ENCODE measurements at regions not wholly inside any gene's neighbourhood (a gene's known extent, or its start where the extent isn't known, plus 50 kb on each side); places are given as distances from the start of the nearest gene placed in this dataset.

- peak; percentile 67 for DNase-seq (ENCODE audit: low spot score)
- in situ Hi-C loops (cut with HindIII; ENCODE audit: low sequenced_read_pairs) = no loop called here
These were observed 598.0 kb downstream of the EFNB2 start for GRCh38 chr13:105937451-105937850.

DNA sequence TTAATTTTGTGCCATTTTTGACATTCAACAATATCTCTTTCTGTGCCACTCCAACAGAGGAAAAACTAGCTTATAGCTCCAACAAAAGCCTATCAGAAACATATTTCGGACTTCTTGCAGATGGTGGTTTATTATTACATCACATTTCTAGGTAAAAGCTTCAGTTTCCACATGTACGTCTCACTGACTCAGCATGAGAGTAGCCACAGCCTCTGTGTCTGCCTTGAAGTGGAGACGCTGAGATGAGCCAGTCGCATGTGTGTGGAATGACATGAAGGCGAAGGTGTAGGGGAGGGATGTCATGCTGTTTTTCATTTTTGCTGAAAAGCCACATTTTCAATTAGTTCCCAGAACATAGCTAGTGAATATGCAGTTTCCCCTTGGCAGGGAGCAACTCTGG lies 598.6 kb downstream of the EFNB2 start:
- in situ Hi-C loops (cut with HindIII; ENCODE audit: low sequenced_read_pairs) = no loop called here
- no peak for DNase-seq (ENCODE audit: low spot score)

GRCh38 chr13:105929505-105929904 lies 606.0 kb downstream of the EFNB2 start:
- in situ Hi-C loops (cut with HindIII; ENCODE audit: low sequenced_read_pairs) = no loop called here
- DNase-seq (ENCODE audit: low spot score) = no peak

DNA sequence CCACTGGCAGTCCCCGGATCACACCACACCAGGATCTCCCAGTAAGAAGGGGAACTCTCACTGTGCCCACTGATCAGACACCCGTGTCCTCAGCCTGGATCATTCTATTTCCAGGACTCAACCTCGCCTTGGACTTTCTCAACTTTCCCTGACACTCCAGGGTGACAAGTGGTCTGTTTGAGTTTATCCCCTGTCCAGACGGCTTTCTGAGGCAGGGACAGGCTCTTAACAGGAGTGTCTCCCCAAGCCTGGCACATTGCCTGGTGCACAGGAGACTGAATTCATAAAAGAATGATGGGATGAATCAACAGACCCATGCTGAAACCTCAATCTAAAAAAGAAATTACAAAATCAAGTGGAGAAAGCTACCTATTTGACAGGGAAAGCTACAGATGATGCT lies 606.6 kb downstream of the EFNB2 start:
- DNase-seq (ENCODE audit: low spot score) = no peak
- in situ Hi-C loops (cut with HindIII; ENCODE audit: low sequenced_read_pairs) = no loop called here

GRCh38 chr13:105928048-105928447 lies 607.4 kb downstream of the EFNB2 start:
- DNase-seq (ENCODE audit: low spot score) = no peak
- in situ Hi-C loops (cut with HindIII; ENCODE audit: low sequenced_read_pairs) = no loop called here

DNA sequence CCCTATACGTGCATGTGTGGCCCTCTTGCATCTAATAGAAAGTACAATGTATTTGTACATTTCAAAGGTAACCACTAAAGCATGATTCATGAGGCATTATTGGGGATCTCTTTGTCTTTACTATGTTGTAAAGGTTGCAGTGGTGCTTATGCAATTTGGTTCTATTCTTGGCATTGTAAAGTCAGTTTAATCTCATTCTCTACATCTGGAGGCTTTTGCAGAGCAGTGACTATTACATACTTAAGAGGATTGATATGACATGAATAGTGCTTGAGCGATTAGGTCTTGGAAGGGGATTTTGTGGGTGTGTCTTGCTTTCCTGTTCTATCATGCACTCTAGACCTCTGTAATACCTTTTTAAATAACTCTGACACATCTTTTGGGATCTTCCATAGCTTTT lies 610.0 kb downstream of the EFNB2 start:
- no peak for DNase-seq (ENCODE audit: low spot score)
- in situ Hi-C loops (cut with HindIII; ENCODE audit: low sequenced_read_pairs) = no loop called here

DNA sequence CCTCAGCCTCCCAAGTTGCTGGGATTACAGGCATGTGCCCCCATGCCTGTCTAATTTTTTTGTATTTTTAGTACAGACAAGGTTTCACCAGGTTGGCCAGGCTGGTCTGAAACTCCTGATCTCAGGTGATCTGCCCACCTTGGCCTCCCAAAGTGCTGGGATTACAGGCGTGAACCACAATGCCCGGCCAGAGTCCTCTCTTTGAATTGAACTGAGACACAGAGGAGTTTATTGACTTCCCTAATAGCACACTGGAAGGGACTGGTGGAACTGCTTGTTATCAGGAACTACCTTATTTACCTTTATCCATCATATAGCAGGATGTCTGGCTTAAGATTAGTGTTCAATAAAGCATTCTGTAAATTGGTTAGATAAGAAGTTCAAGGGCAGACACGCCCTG lies 613.8 kb downstream of the EFNB2 start:
- in situ Hi-C loops (cut with HindIII; ENCODE audit: low sequenced_read_pairs) = no loop called here
- DNase-seq (ENCODE audit: low spot score) = no peak

GRCh38 chr13:105920370-105920769 lies 615.1 kb downstream of the EFNB2 start:
- in situ Hi-C loops (cut with HindIII; ENCODE audit: low sequenced_read_pairs) = no loop called here
- no peak for DNase-seq (ENCODE audit: low spot score)

DNA sequence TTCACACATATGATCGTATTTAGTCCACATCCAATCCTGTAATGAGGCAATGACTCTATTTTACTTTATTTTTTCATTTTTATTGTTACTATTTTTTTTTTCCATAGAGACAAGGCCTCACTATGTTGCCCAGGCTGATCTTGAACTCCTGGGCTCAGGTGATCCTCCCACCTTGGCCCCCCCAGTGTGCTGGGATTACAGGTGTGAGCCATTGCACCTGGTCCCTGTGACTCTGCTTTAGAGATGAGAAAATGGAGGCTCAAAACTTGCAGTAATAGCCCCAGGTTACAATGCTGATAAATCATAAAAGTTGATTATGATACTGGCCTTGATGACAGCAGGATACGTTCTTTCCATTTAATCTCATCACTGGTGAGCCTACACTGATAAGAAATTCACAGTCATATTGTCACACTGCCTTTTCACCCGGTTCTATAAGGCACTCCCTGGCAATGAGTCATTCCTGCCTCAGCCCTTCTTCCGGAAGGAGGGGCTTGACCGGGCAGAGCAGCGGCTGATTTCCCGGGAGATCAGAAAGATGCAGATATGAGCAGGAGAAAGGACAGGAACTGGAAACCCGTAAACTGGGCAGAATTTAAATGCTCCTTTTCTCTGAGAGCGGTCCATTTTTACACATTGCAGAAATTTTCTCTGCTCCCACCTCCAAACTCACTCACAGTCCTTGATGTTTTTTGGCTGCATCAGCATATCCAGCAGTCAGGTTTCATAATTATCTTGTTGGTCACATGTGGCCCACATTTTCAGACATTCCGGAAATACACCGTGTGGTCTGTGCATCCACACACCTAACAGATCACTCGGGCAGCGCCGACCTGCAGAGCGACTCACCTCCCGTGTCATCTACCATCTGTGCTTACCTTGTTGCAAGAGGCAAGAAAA lies 616.4 kb downstream of the EFNB2 start:
- DNase-seq (ENCODE audit: low spot score) = peak; percentile 85
- in situ Hi-C loops (cut with HindIII; ENCODE audit: low sequenced_read_pairs) = no loop called here

- DNase-seq (ENCODE audit: low spot score) = no peak
- in situ Hi-C loops (cut with HindIII; ENCODE audit: low sequenced_read_pairs) = no loop called here
These were observed 620.2 kb downstream of the EFNB2 start for GRCh38 chr13:105915146-105915850.

- DNase-seq (ENCODE audit: low spot score) = no peak
- in situ Hi-C loops (cut with HindIII; ENCODE audit: low sequenced_read_pairs) = no loop called here
These were observed 621.0 kb downstream of the EFNB2 start for GRCh38 chr13:105914291-105915036.

DNA sequence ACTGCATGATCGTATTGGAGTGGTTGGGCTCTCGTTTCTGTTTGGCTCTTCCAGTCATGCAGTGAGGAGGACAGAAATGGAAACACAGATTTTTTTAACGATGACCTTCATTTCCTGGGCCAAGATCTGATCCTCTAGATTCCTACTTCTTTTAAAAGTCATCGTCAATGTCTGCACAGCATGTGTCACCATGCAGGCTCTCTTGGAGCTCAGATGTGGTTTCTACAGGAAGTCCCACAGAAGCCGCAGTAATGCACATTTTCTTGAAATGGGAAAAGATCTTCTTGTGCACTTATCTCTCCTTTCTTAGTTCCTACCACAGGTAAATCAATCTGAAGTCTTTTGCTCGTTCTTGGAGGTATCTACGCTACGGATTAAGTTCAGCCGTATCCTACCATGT lies 626.9 kb downstream of the EFNB2 start:
- DNase-seq (ENCODE audit: low spot score) = no peak
- in situ Hi-C loops (cut with HindIII; ENCODE audit: low sequenced_read_pairs) = no loop called here

DNA sequence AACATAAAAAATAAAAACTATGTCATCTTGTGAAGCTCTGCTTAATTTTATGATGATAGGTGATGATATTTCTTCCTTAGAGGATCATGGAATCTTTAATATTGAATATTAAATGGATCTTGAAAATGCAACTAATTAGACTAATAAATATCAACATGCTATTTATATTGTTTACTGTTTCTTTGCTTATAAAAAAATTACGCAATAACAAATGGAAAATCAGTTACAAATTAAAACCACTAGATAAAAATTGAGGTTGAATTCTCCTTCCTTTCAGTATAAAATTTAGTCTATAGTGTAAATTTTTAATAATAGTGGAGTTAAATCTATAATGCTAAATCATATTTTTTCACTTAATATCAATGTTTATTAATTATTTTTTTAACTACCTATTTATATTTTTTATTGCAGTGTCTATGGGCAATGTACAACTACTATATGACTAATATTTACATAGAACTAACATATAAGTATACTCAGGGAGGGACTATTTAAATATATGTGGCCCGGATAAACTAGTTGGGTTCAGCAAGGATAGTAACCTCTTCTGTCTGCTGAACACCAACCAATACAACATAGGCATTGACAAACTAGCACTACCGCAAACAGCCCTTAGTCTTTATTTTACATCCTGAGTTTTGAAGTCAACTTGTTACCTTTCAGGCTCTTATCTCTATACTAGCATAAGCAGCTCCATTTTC lies 628.0 kb downstream of the EFNB2 start:
- DNase-seq (ENCODE audit: low spot score) = no peak
- in situ Hi-C loops (cut with HindIII; ENCODE audit: low sequenced_read_pairs) = no loop called here

GRCh38 chr13:105906746-105907145 lies 628.7 kb downstream of the EFNB2 start:
- peak; percentile 10 for DNase-seq (ENCODE audit: low spot score)
- in situ Hi-C loops (cut with HindIII; ENCODE audit: low sequenced_read_pairs) = no loop called here

DNA sequence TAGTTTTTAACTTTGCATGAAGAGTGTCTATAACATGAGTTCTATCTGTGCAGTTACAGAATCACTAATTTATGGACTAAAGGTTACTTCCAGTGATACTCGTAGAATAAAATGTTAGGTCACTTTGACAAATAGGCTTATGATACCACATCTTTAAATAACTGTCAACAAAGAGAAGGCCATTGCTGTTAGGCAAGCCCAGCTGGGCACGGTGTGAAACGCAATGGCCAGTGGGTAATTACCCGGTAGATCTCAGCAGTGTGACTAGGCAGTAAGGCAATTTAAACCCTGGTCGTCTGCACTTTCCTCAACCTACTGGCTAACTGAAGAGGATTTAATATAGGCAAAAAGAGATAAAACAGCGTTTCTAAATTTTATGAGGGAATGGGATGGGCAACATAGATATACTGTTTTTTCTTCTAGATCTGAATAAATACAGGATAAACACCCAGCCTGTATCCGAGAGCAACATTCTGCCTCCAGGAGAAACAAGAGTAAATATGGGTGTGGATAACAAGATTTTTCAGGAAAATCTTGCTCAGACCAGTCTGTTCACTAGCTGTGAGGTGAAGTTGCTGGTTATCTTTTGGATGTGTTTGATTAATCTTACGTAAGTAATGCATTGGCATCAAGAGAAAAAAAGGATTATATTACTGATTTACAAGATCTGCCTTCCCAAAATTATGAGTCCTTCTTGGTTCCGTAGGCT lies 631.3 kb downstream of the EFNB2 start:
- no peak for DNase-seq (ENCODE audit: low spot score)
- in situ Hi-C loops (cut with HindIII; ENCODE audit: low sequenced_read_pairs) = no loop called here

DNA sequence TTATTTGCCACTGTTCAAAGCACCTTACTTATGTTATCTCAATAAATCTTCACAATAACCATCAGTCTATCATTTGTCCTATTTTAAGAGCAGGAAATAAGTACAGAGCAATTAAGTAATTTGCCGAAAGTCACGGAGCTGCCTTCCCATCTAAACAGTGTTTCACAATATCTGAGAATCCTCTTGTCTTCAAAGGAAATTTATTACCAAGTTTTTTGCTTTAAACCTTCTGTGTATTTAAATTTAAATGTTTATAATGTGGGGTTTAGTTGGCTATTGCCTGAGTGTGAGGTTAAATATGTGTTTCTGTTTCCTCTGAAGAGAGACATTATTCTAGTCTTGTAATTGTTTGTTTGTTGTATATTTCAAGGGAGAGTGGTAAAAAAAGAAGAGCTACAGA lies 633.1 kb downstream of the EFNB2 start:
- no peak for DNase-seq (ENCODE audit: low spot score)
- in situ Hi-C loops (cut with HindIII; ENCODE audit: low sequenced_read_pairs) = no loop called here

GRCh38 chr13:105897575-105897974 lies 637.9 kb downstream of the EFNB2 start:
- DNase-seq (ENCODE audit: low spot score) = no peak
- in situ Hi-C loops (cut with HindIII; ENCODE audit: low sequenced_read_pairs) = no loop called here

GRCh38 chr13:105894697-105895096 lies 640.8 kb downstream of the EFNB2 start:
- DNase-seq (ENCODE audit: low spot score) = no peak
- in situ Hi-C loops (cut with HindIII; ENCODE audit: low sequenced_read_pairs) = no loop called here

DNA sequence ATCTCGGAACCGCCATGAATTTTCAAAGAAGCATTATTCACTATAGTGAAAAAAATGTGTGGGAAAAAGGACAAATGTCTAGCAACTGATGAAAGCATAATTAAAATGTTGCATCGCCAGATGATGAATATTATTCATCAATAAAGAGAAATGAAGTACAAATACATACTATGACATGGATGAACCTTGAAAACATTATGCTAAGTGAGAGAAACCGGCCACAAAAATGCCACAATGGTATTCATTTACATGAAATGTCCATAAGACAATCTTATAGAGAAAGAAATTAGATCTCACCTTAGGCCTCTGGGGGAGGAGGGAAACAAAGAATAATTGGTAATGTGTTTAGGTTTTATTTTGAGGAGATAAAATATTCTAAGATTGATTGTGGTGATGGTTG lies 645.0 kb downstream of the EFNB2 start:
- no peak for DNase-seq (ENCODE audit: low spot score)
- in situ Hi-C loops (cut with HindIII; ENCODE audit: low sequenced_read_pairs) = no loop called here
